ENCODE measurements at regions not wholly inside any gene's neighbourhood (a gene's known extent, or its start where the extent isn't known, plus 50 kb on each side); places are given as distances from the start of the nearest gene placed in this dataset.

- TF ChIP-seq, protein P1, sequence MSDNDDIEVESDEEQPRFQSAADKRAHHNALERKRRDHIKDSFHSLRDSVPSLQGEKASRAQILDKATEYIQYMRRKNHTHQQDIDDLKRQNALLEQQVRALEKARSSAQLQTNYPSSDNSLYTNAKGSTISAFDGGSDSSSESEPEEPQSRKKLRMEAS (IDR thresholded peaks at IDR 0.05; ENCODE audit: low read depth, low read length), result no peak
- TF ChIP-seq, protein P2, sequence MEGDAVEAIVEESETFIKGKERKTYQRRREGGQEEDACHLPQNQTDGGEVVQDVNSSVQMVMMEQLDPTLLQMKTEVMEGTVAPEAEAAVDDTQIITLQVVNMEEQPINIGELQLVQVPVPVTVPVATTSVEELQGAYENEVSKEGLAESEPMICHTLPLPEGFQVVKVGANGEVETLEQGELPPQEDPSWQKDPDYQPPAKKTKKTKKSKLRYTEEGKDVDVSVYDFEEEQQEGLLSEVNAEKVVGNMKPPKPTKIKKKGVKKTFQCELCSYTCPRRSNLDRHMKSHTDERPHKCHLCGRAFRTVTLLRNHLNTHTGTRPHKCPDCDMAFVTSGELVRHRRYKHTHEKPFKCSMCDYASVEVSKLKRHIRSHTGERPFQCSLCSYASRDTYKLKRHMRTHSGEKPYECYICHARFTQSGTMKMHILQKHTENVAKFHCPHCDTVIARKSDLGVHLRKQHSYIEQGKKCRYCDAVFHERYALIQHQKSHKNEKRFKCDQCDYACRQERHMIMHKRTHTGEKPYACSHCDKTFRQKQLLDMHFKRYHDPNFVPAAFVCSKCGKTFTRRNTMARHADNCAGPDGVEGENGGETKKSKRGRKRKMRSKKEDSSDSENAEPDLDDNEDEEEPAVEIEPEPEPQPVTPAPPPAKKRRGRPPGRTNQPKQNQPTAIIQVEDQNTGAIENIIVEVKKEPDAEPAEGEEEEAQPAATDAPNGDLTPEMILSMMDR (IDR thresholded peaks at IDR 0.05; ENCODE audit: low read depth, low read length), result no peak
- no peak for TF ChIP-seq POLR2A (IDR thresholded peaks at IDR 0.05; ENCODE audit: extremely low read depth, insufficient read length)
- no peak for TF ChIP-seq MYC (IDR thresholded peaks at IDR 0.05; ENCODE audit: low read depth, low read length)
- no peak for DNase-seq (ENCODE audit: low read depth)
Measured at GRCh38 chr2:16283071-16283850, 342.9 kb downstream of the MYCN start.

GRCh38 chr2:16282511-16282910, 342.2 kb downstream of the MYCN start:
- TF ChIP-seq, protein P2 (IDR thresholded peaks at IDR 0.05; ENCODE audit: low read depth, low read length), result no peak
- TF ChIP-seq POLR2A (IDR thresholded peaks at IDR 0.05; ENCODE audit: extremely low read depth, insufficient read length), result no peak
- no peak for TF ChIP-seq MYC (IDR thresholded peaks at IDR 0.05; ENCODE audit: low read depth, low read length)
- TF ChIP-seq, protein P1 (IDR thresholded peaks at IDR 0.05; ENCODE audit: low read depth, low read length), result no peak
- no peak overlapping the region for H3K4me3 ChIP-seq (ENCODE audit: low read depth, low read length)
- no peak for DNase-seq (ENCODE audit: low read depth)

More at GRCh38 chr2:16283071-16283850, 342.9 kb downstream of the MYCN start:
- H3K4me3 ChIP-seq (ENCODE audit: low read depth, low read length), result no peak overlapping the region

GRCh38 chr2:16281451-16282335, 341.3 kb downstream of the MYCN start:
- DNase-seq (ENCODE audit: low read depth), result peak; percentile 51
- H3K4me3 ChIP-seq (ENCODE audit: low read depth, low read length), result no peak overlapping the region
- TF ChIP-seq, protein P2 (IDR thresholded peaks at IDR 0.05; ENCODE audit: low read depth, low read length), result peak; percentile 92
- TF ChIP-seq, protein P1 (IDR thresholded peaks at IDR 0.05; ENCODE audit: low read depth, low read length), result no peak

DNA sequence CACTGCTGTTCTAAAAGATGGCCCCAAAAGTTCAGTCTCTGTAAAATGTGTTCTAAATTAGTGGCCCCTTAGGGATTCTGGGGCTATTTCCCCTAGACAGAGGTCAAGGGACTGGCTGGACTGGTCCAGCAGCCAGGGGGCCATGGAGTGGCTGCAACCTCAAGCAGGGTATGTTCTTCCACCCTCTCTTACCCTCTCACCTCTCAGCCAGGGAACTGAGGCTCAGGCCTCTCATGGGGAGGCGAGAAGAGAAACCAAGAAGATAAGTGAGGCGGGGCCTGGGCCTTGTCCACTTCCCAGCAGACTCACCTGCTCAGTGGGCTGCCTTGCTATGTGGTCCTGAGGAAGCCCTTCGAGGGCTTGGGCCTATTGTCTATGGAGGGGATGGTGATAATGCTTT, 339.7 kb downstream of the MYCN start:
- H3K4me3 ChIP-seq (ENCODE audit: low read depth, low read length), result no peak overlapping the region
- DNase-seq (ENCODE audit: low read depth), result no peak
- TF ChIP-seq MYC (IDR thresholded peaks at IDR 0.05; ENCODE audit: low read depth, low read length) (no peak), POLR2A (IDR thresholded peaks at IDR 0.05; ENCODE audit: extremely low read depth, insufficient read length) (no peak)
- TF ChIP-seq, protein P2 (IDR thresholded peaks at IDR 0.05; ENCODE audit: low read depth, low read length), result no peak
- TF ChIP-seq, protein P1 (IDR thresholded peaks at IDR 0.05; ENCODE audit: low read depth, low read length), result no peak

GRCh38 chr2:16279641-16280040, 339.3 kb downstream of the MYCN start:
- no peak for DNase-seq (ENCODE audit: low read depth)
- no peak for TF ChIP-seq MYC (IDR thresholded peaks at IDR 0.05; ENCODE audit: low read depth, low read length)
- TF ChIP-seq, protein P1 (IDR thresholded peaks at IDR 0.05; ENCODE audit: low read depth, low read length), result no peak
- TF ChIP-seq, protein P2 (IDR thresholded peaks at IDR 0.05; ENCODE audit: low read depth, low read length), result no peak
- no peak for TF ChIP-seq POLR2A (IDR thresholded peaks at IDR 0.05; ENCODE audit: extremely low read depth, insufficient read length)
- no peak overlapping the region for H3K4me3 ChIP-seq (ENCODE audit: low read depth, low read length)

All from NB4 (cell line).